RWPE2 (cell line): ENCODE measurements at regions not wholly inside any gene's neighbourhood (a gene's known extent, or its start where the extent isn't known, plus 50 kb on each side); places are given as distances from the start of the nearest gene placed in this dataset.
"Not testable (repeated sequence)": the region's sequence is repeated elsewhere in the genome, so short reads cannot be mapped to it uniquely, and the experiment has no call there.

ENCODE experiments used
- ATAC-seq: fragments of 200-7000 bp; cut with Tn5 transposase; 3 replicates; pipeline ENCODE4 v1.9.1; 2021; ENCODE audit warnings: low read depth
- DNase-seq: peaks from one replicate; pipeline ENCODE4 v3.0.0-alpha.2; 2020; ENCODE audit warnings: low spot score
- H3K27ac ChIP-seq: fragments of 450-650 bp; 2 replicates; pipeline ENCODE4 v1.5.1; 2017; ENCODE audit warnings: mild to moderate bottlenecking; ENCODE audit not compliant: poor library complexity, severe bottlenecking
- H3K27me3 ChIP-seq: fragments of 250-450 bp; sonication (Bioruptor Pico); 2 replicates; pipeline ENCODE4 v1.5.1; 2021; ENCODE audit warnings: mild to moderate bottlenecking, moderate library complexity; ENCODE audit not compliant: insufficient read depth, poor library complexity, severe bottlenecking
- H3K36me3 ChIP-seq: fragments of 250-450 bp; sonication (Bioruptor Pico); 2 replicates; pipeline ENCODE4 v1.5.1; 2020; ENCODE audit warnings: low read depth, mild to moderate bottlenecking, moderate library complexity
- H3K4me1 ChIP-seq: fragments of 250-450 bp; sonication (Bioruptor Pico); 2 replicates; pipeline ENCODE4 v1.5.1; 2021; ENCODE audit warnings: mild to moderate bottlenecking, moderate library complexity; ENCODE audit not compliant: insufficient read depth, poor library complexity, severe bottlenecking
- H3K4me3 ChIP-seq: fragments of 250-450 bp; sonication (Bioruptor Pico); 2 replicates; pipeline ENCODE4 v1.5.1; 2021; ENCODE audit warnings: mild to moderate bottlenecking, moderate library complexity; ENCODE audit not compliant: severe bottlenecking
- H3K9me3 ChIP-seq: fragments of 250-450 bp; sonication (Bioruptor Pico); 2 replicates; pipeline ENCODE4 v1.5.1; 2021; ENCODE audit warnings: mild to moderate bottlenecking, moderate library complexity; ENCODE audit not compliant: severe bottlenecking
- TF ChIP-seq, protein P1 (sequence below): fragments of 450-650 bp; IDR thresholded peaks from one replicate; pipeline ENCODE4 v1.5.1; 2017; ENCODE audit warnings: mild to moderate bottlenecking, moderate library complexity; ENCODE audit not compliant: poor library complexity, severe bottlenecking

DNA sequence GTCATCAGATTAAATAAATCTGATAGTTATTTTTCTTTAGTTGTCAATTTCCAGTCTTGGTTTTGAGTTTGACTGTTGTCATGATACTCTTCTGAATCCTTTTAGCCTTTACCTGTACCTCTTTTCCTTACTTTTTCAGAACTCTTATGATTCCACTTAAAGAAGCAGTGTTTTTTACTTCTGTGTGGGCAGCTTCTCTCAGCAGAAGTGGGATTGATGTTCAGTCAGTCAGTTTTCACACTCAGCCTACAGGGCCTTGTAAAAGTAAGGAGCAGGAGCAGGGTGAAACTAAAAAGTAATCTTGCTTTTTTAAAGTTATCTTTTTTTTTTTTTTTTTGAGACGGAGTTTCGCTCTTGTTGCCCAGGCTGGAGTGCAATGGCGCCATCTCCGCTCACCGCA, 75.1 kb downstream of the HAUS1 start:
- Histone ChIP-seq H3K4me3 (no peak overlapping the region), H3K4me1 (peaks cover 14% of the 10 kb centered on the region), H3K36me3 (peaks cover 15% of the 10 kb centered on the region), H3K27me3 (no peaks in the 10 kb centered on the region), H3K9me3 (no peaks in the 10 kb centered on the region), H3K27ac (no peak overlapping the region)
- DNase-seq (no peak), ATAC-seq (no peak)
- TF ChIP-seq, protein P1, sequence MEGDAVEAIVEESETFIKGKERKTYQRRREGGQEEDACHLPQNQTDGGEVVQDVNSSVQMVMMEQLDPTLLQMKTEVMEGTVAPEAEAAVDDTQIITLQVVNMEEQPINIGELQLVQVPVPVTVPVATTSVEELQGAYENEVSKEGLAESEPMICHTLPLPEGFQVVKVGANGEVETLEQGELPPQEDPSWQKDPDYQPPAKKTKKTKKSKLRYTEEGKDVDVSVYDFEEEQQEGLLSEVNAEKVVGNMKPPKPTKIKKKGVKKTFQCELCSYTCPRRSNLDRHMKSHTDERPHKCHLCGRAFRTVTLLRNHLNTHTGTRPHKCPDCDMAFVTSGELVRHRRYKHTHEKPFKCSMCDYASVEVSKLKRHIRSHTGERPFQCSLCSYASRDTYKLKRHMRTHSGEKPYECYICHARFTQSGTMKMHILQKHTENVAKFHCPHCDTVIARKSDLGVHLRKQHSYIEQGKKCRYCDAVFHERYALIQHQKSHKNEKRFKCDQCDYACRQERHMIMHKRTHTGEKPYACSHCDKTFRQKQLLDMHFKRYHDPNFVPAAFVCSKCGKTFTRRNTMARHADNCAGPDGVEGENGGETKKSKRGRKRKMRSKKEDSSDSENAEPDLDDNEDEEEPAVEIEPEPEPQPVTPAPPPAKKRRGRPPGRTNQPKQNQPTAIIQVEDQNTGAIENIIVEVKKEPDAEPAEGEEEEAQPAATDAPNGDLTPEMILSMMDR = no peak

DNA sequence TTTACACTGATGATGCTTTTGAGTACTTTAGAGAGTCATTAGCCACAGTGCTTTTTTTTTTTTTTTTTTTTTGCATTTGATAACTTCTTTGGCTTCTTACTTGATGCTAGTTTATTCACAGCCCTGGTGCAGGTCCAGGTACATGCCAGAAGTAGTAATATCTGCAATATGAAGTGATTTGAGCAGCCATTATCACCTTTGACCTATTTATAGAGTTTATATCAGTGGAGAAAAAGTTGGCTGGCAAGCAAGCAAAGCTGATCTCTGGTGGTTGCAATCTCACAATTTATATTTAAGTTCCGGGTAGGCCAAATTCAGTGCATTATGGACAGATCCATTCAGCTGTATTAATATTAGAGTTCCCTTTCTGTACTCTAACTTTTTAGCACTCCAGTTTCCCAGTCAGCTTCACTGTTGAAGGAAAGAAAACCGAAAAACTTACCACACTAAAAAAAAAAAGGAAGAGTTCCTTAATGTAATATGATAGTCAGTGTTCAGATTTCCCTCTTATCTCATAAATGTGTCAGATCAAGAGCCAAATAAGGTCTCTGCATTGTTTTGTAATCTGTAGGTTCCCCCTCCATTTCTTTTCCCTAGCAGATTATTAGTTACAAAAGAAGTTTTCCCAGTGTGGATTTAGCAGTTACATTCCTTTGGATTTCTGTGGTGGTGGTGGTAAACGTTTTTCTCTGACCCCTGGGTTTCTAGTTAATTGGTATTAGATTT, 78.6 kb downstream of the HAUS1 start:
- H3K27me3 ChIP-seq = no peaks in the 10 kb centered on the region
- no peak overlapping the region for H3K4me3 ChIP-seq
- TF ChIP-seq, protein P1 = no peak
- no peak for ATAC-seq
- peaks cover 12% of the 10 kb centered on the region for H3K4me1 ChIP-seq
- H3K36me3 ChIP-seq = peaks cover 12% of the 10 kb centered on the region
- H3K27ac ChIP-seq = peak overlapping the region; percentile 2
- H3K9me3 ChIP-seq = no peaks in the 10 kb centered on the region
- DNase-seq = no peak

DNA sequence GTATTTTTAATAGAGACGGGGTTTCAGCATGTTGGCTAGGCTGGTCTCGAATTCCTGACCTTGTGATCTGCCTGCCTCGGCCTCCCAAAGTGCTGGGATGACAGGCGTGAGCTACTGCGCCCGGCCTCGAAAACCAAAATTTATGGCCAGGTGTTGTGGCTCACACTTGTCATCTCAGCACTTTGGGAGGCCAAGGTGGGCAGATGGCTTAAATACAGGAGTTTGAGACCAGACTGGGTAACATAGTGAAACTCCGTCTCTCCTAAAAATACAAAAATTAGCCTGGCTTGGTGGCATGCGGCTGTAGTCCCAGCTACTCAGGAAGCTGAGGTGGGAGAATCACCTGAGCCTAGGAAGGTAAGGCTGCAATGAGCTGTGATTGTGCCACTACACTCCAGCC, 80.1 kb downstream of the HAUS1 start:
- not testable (repeated sequence) for DNase-seq, H3K4me3 ChIP-seq, H3K27me3 ChIP-seq, H3K27ac ChIP-seq, ATAC-seq, H3K9me3 ChIP-seq
- Histone ChIP-seq H3K36me3 (peaks cover 16% of the 10 kb centered on the region), H3K4me1 (peaks cover 12% of the 10 kb centered on the region)

DNA sequence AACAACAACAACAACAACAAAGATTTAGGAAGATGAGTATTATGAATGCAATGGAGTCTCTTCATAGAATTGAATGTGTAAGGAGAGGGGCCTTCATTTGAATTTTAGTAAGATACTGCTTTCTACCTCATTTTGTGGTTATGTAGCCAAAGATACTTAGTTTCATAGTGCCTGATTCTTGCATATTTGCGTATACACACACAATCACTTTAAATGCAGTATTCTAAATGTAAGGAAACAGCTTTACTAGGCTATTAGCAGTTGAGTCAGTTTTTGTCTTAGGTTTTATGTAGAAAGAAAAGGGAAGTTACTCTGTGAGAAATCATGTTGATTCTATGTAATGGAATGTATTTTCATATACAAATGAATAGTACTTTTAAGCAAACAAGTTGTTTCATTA, 80.5 kb downstream of the HAUS1 start:
- Histone ChIP-seq H3K27ac (no peak overlapping the region), H3K36me3 (peaks cover 14% of the 10 kb centered on the region), H3K27me3 (no peaks in the 10 kb centered on the region), H3K9me3 (no peaks in the 10 kb centered on the region), H3K4me3 (no peak overlapping the region), H3K4me1 (peaks cover 12% of the 10 kb centered on the region)
- no peak for ATAC-seq
- DNase-seq = no peak
- TF ChIP-seq, protein P1 = no peak

DNA sequence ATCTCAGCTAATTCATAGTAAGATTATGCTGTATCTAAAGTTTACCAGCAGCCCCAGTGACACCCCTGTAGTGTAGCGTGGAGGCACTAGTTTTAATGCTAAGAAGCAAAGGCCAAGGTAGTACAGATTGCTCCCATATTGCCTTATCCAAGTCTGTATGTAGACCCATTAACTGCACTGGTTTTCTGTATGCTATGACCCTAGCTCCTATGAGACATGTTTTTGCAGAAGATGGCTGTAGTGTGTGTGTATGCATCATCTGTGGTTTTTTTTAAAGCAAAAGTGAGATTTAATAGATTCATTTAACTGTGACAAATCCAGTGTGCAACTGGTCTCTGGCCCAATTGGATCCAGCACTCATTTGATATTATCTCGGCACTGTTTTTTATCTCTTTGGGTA, 86.5 kb downstream of the HAUS1 start:
- H3K27me3 ChIP-seq = no peaks in the 10 kb centered on the region
- H3K36me3 ChIP-seq = peaks cover 8% of the 10 kb centered on the region; the same call in 1 of the 2 replicates
- TF ChIP-seq, protein P1 = no peak
- DNase-seq (no peak), ATAC-seq (no peak)
- H3K4me1 ChIP-seq = peaks cover 4% of the 10 kb centered on the region
- no peak overlapping the region for H3K27ac ChIP-seq
- H3K9me3 ChIP-seq = no peaks in the 10 kb centered on the region
- no peak overlapping the region for H3K4me3 ChIP-seq
